Type B pancreatic cell (in vitro differentiated cells): ENCODE measurements at regions not wholly inside any gene's neighbourhood (a gene's known extent, or its start where the extent isn't known, plus 50 kb on each side); places are given as distances from the start of the nearest gene placed in this dataset.
A peak's percentile ranks its signal among the peaks of the same experiment; 100 is the strongest.

Experiments used
- DNase-seq: peaks from one replicate; pipeline ENCODE4 v3.0.0; 2021; ENCODE audit warnings: mixed read lengths; ENCODE audit not compliant: unreplicated experiment; ENCODE audit errors: extremely low spot score
- H3K27ac Mint-ChIP-seq: 2 replicates; pipeline ENCODE4 v1.8.0; 2021; ENCODE audit warnings: mild to moderate bottlenecking, mixed read lengths
- H3K27me3 Mint-ChIP-seq: 2 replicates; pipeline ENCODE4 v1.8.0; 2021; ENCODE audit warnings: mixed read lengths
- H3K36me3 Mint-ChIP-seq: 2 replicates; pipeline ENCODE4 v1.8.0; 2021; ENCODE audit warnings: mixed read lengths
- H3K4me1 Mint-ChIP-seq: one replicate; pipeline ENCODE4 v1.8.0; 2021; ENCODE audit warnings: mixed read lengths; ENCODE audit not compliant: unreplicated experiment
- H3K4me3 Mint-ChIP-seq: 2 replicates; pipeline ENCODE4 v1.8.0; 2021; ENCODE audit warnings: mild to moderate bottlenecking, mixed read lengths
- H3K9me3 Mint-ChIP-seq: 2 replicates; pipeline ENCODE4 v1.8.0; 2021; ENCODE audit warnings: mixed read lengths
- CTCF ChIP-seq: fragments of 200-600 bp; sonication (generic); conservative IDR thresholded peaks from 2 replicates; pipeline ENCODE4 v1.5.0; 2021; ENCODE audit warnings: antibody characterized with exemption, mild to moderate bottlenecking

- Mint-ChIP-seq H3K4me3 (no peak overlapping the region), H3K9me3 (no peaks in the 10 kb centered on the region), H3K27ac (peak overlapping the region; percentile 77), H3K36me3 (no peaks in the 10 kb centered on the region), H3K27me3 (peaks cover 12% of the 10 kb centered on the region), H3K4me1 (peaks cover 11% of the 10 kb centered on the region)
- no peak for DNase-seq
- TF ChIP-seq CTCF, result no peak
These were observed 89.7 kb upstream of the ADRA1B start for GRCh38 chr5:159826351-159827214.

GRCh38 chr5:159827861-159828260, 88.4 kb upstream of the ADRA1B start:
- peaks cover 11% of the 10 kb centered on the region for H3K27me3 Mint-ChIP-seq
- TF ChIP-seq CTCF, result no peak
- H3K27ac Mint-ChIP-seq, result no peak overlapping the region
- no peaks in the 10 kb centered on the region for H3K9me3 Mint-ChIP-seq
- H3K4me1 Mint-ChIP-seq, result peaks cover 11% of the 10 kb centered on the region
- no peaks in the 10 kb centered on the region for H3K36me3 Mint-ChIP-seq
- no peak overlapping the region for H3K4me3 Mint-ChIP-seq
- DNase-seq, result no peak

- Mint-ChIP-seq H3K27me3 (peaks cover 12% of the 10 kb centered on the region), H3K36me3 (no peaks in the 10 kb centered on the region), H3K4me1 (no peaks in the 10 kb centered on the region), H3K27ac (no peak overlapping the region), H3K9me3 (peaks cover 5% of the 10 kb centered on the region), H3K4me3 (no peak overlapping the region)
- no peak for DNase-seq
- TF ChIP-seq CTCF, result no peak
These were observed 84.2 kb upstream of the ADRA1B start for GRCh38 chr5:159832073-159832472.

GRCh38 chr5:159833088-159833487, 83.2 kb upstream of the ADRA1B start:
- no peak for TF ChIP-seq CTCF

GRCh38 chr5:159833846-159834245, 82.4 kb upstream of the ADRA1B start:
- no peak for DNase-seq
- Mint-ChIP-seq H3K27me3 (peaks cover 12% of the 10 kb centered on the region), H3K4me1 (no peaks in the 10 kb centered on the region), H3K9me3 (peaks cover 5% of the 10 kb centered on the region), H3K4me3 (no peak overlapping the region), H3K27ac (no peak overlapping the region), H3K36me3 (no peaks in the 10 kb centered on the region)
- no peak for TF ChIP-seq CTCF

More at GRCh38 chr5:159833088-159833487, 83.2 kb upstream of the ADRA1B start:
- no peak overlapping the region for H3K4me3 Mint-ChIP-seq
- H3K4me1 Mint-ChIP-seq, result no peaks in the 10 kb centered on the region
- peaks cover 12% of the 10 kb centered on the region for H3K27me3 Mint-ChIP-seq
- H3K36me3 Mint-ChIP-seq, result no peaks in the 10 kb centered on the region
- no peak overlapping the region for H3K27ac Mint-ChIP-seq
- peaks cover 5% of the 10 kb centered on the region for H3K9me3 Mint-ChIP-seq
- no peak for DNase-seq
